HG02870 (cell line): ENCODE measurements at regions not wholly inside any gene's neighbourhood (a gene's known extent, or its start where the extent isn't known, plus 50 kb on each side); places are given as distances from the start of the nearest gene placed in this dataset.
"Not testable (repeated sequence)": the region's sequence is repeated elsewhere in the genome, so short reads cannot be mapped to it uniquely, and the experiment has no call there.

Experiments
- ATAC-seq: cut with Tn5 transposase; IDR thresholded peaks from one replicate; pipeline ENCODE4 v1.9.1; 2021; ENCODE audit warnings: mild to moderate bottlenecking, moderate library complexity; ENCODE audit not compliant: unreplicated experiment

- ATAC-seq = no peak
Observed at GRCh38 chr2:125576558-125576957, 1079.4 kb upstream of the GYPC start.

- no peak for ATAC-seq
Observed at GRCh38 chr2:125581557-125581956, 1074.4 kb upstream of the GYPC start.

- ATAC-seq = no peak
Observed at GRCh38 chr2:125582516-125582915, 1073.4 kb upstream of the GYPC start.

- ATAC-seq = no peak
Observed at GRCh38 chr2:125584732-125585131, 1071.2 kb upstream of the GYPC start.

GRCh38 chr2:125588780-125589179 is 1067.2 kb upstream of the GYPC start:
- ATAC-seq = no peak

- ATAC-seq = no peak
Observed at GRCh38 chr2:125591954-125592353, 1064.0 kb upstream of the GYPC start.

GRCh38 chr2:125593036-125593435 is 1062.9 kb upstream of the GYPC start:
- no peak for ATAC-seq

- ATAC-seq = no peak
Observed at GRCh38 chr2:125596612-125597011, 1059.3 kb upstream of the GYPC start.

- no peak for ATAC-seq
Observed at GRCh38 chr2:125615438-125615837, 1040.5 kb upstream of the GYPC start.

- ATAC-seq = no peak
Observed at GRCh38 chr2:125630377-125630776, 1025.6 kb upstream of the GYPC start.

- no peak for ATAC-seq
Observed at GRCh38 chr2:125634662-125635061, 1021.3 kb upstream of the GYPC start.

- ATAC-seq = no peak
Observed at GRCh38 chr2:125638345-125638744, 1017.6 kb upstream of the GYPC start.

- ATAC-seq = no peak
Observed at GRCh38 chr2:125642032-125642431, 1013.9 kb upstream of the GYPC start.

GRCh38 chr2:125643128-125643527 is 1012.8 kb upstream of the GYPC start:
- ATAC-seq = no peak

GRCh38 chr2:125643585-125643984 is 1012.4 kb upstream of the GYPC start:
- no peak for ATAC-seq

- ATAC-seq = no peak
Observed at GRCh38 chr2:125644257-125644656, 1011.7 kb upstream of the GYPC start.

GRCh38 chr2:125652280-125652679 is 1003.7 kb upstream of the GYPC start:
- no peak for ATAC-seq

GRCh38 chr2:125654226-125654625 is 1001.7 kb upstream of the GYPC start:
- ATAC-seq = no peak

GRCh38 chr2:125656190-125656589 is 999.8 kb upstream of the GYPC start:
- ATAC-seq = no peak

- no peak for ATAC-seq
Observed at GRCh38 chr2:125658583-125658982, 997.4 kb upstream of the GYPC start.

GRCh38 chr2:125660369-125660768 is 995.6 kb upstream of the GYPC start:
- not testable (repeated sequence) for ATAC-seq

- ATAC-seq = no peak
Observed at GRCh38 chr2:125667630-125668029, 988.3 kb upstream of the GYPC start.

- ATAC-seq = no peak
Observed at GRCh38 chr2:125679903-125680302, 976.1 kb upstream of the GYPC start.

GRCh38 chr2:125680809-125681208 is 975.1 kb upstream of the GYPC start:
- ATAC-seq = no peak
